GM13976 (cell line): ENCODE measurements at regions not wholly inside any gene's neighbourhood (a gene's known extent, or its start where the extent isn't known, plus 50 kb on each side); places are given as distances from the start of the nearest gene placed in this dataset.

Experiments used
- DNase-seq: peaks from one replicate; pipeline ENCODE4 v3.0.0; 2012; ENCODE audit warnings: low spot score
- CTCF ChIP-seq: IDR thresholded peaks from 2 replicates; pipeline ENCODE4 v1.5.1; 2012; ENCODE audit warnings: borderline replicate concordance, mild to moderate bottlenecking; ENCODE audit not compliant: insufficient read depth; ENCODE audit errors: extremely low read depth, missing control alignments, control extremely low read depth
- in situ Hi-C: fragments of 300-500 bp; cut with MboI; formaldehyde crosslinking; loops from one replicate; pipeline ENCODE4 v1.12.0; 2022; ENCODE audit warnings: low sequenced_read_pairs, mixed read lengths, inconsistent platforms; ENCODE audit not compliant: unreplicated experiment

- no peak for DNase-seq
- no peak for TF ChIP-seq CTCF
- in situ Hi-C loops: no loop called here
Observed at GRCh38 chr21:18089786-18090185, 154.8 kb upstream of the CHODL start.

DNA sequence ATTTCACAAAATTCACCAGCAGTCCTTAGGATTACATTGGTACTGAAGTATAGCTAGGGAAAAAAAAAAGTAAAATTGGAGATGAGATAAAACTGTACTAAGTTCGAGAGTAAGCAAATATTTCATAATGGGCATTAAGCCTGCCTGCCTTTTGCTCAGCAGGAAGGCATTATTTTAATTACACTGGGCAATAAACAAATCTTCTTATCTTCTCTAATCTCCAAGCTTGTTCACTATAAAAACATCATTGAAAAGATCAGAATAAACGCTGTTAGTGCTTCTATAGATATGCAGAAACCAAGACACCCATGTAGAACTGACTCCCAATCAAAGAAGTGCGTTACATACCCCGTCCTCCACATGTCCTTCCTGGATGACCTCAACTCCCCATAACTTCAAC, 174.2 kb upstream of the CHODL start:
- no peak for TF ChIP-seq CTCF
- in situ Hi-C loops: no loop called here
- DNase-seq: no peak

GRCh38 chr21:18069875-18070274, 174.8 kb upstream of the CHODL start:
- no peak for TF ChIP-seq CTCF
- in situ Hi-C loops: no loop called here
- no peak for DNase-seq

GRCh38 chr21:18060402-18060801, 184.2 kb upstream of the CHODL start:
- DNase-seq: no peak
- in situ Hi-C loops: no loop called here
- TF ChIP-seq CTCF: no peak

DNA sequence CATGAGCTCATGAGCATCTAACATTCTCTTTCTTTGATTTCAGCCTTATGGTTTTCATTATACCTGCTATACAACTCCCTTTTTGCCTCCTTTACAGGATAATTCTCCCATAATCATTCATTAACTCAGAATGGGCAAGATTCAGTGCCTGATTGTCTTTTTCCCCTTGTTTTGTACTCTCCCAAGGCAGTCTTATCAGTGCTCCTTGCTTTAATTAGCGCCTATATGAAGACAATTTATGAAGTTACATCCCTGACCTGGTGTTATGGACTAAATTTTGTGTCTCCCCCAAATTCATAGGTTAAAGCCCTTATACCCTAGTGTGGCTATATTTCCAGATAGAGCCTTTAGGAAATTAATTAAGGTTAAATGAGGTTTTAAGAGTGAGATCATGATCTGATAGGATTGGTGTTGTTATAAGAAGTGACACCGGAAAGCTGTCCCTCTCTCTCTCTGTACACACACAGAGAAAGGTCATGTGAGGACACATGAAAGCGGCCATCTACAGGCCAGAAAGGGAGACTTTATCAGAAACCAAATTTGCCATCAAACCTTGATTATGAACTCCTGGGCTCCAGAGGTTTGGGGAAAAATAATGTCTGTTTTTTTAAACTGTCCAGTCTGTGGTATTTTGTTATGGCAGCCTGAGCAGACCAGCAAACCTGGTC, 185.8 kb upstream of the CHODL start:
- TF ChIP-seq CTCF: no peak
- in situ Hi-C loops: no loop called here
- DNase-seq: no peak

- in situ Hi-C loops: no loop called here
Observed at GRCh38 chr21:18053151-18053550, 191.5 kb upstream of the CHODL start.

More at GRCh38 chr21:18053151-18053550, 191.5 kb upstream of the CHODL start:
- TF ChIP-seq CTCF: no peak
- no peak for DNase-seq
